ENCODE measurements at regions not wholly inside any gene's neighbourhood (a gene's known extent, or its start where the extent isn't known, plus 50 kb on each side); places are given as distances from the start of the nearest gene placed in this dataset.

DNA sequence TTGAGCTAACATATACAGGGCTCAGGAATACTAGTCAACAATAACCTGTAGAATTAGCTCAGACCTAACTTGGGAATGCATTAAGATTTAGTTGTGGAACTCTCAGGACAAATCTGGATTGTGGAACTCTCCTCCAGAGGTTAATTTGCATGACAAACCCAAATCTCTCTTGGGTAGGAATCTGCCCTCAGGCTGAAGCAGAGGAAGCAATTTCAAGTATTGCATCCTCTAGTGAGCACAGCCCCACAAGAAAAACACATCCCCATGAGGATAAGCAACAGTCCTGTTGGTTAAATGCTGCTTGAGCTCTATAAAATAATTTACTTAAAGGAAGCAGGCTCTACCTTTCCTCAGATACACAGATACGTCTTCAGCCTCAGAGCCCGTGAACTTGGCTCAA is 170.9 kb upstream of the STXBP5 start:
- DNase-seq (ENCODE audit: low read depth in 3 of 3) = no peak

- DNase-seq (ENCODE audit: low read depth in 3 of 3) = no peak
These were observed 168.3 kb upstream of the STXBP5 start for GRCh38 chr6:147035886-147036285.

DNA sequence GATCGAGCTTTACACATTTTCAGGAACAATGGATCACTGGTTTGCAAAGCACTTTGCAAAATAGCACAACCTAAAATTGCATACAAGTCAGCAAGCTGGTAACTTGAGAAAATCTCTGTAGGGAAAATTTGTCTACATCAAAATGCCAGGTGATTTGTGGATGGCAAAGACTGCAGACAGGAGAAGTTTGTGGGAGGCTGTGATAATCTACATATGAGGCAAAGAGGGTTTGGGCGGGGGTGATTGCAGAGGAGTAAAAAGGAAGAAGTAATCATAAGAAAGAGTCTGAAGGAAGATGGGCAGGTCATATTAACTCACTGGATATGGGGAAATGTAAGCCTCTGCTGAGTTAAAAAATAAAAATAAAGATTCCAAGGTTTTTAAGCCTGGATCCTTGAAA is 166.3 kb upstream of the STXBP5 start:
- DNase-seq (ENCODE audit: low read depth in 3 of 3) = no peak

DNA sequence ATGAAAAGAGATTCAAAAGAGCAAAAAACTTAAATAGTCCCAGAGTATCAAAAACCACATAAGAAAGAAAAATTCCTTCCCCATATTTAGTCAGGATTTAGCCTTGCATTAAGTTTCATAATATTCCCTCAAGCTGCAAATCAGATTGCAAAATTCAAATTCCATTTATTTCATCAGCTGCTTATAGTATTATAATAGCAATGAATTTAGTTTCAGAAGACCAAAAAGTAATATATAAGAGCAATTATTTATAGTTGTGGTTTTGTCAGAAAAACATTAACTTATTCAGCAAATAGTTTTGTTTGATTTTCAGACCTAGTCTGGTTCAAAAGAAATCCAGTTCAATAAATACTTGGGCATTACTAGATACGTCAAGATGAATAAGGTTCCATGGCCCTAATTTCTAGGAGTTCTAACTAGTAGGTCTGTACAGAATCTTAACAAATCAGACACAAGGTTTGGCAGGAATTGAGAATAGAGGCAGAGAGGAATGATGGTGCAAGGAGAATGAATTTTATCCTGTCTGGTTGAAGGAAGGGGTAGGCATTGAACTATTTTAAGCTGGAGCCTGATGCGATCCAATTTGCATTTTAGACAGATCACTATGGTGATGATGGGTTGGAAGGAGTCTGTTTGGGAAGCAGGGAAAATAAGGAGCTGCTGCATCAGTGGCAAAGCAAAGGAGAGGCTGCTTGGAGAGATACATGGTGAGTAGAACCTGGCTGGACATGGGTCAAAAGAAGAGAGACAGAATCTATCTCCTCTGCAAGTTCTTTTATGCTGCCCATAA is 163.9 kb upstream of the STXBP5 start:
- DNase-seq (ENCODE audit: low read depth in 3 of 3) = no peak

DNA sequence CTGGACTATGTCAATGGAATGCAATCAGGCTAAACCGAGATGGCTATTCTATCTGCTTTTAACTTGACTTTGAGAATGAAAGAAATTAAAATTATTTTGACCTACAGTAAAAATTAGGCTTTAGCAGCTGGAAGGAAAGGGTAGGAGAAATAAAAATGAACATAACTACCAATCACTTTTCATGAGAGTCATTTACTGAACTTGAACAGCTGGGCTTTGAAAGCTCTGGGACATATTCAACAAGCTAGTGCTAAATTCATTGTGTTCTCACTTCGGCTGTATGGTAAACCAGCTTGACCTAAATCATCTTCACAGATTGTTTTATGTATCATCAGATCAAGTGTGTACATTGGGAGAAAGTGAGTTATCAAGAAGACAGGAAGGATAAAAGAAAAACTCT is 161.5 kb upstream of the STXBP5 start:
- DNase-seq (ENCODE audit: low read depth in 3 of 3) = no peak

DNA sequence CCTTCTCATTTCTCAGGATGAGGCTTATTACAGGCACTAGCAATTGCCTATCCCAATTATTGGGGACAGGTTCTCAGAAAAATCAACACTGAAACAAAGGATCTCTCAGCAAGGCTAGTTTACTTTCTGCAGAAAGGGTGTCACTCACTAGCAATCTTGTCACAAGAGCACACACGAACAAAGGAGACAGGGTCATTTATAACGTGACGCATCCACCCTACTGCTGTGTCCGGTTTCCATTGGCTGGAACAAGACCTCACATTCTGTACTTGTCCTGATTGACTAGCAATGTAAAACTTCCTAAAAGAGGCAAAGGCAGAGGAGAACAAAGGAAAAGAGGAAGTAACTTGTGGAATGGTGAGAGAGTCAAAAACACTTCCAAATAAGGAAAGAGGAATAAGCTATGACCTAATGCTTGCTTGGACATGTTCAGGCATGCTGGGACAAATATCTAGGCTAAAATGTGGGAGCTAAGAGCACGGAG is 160.2 kb upstream of the STXBP5 start:
- DNase-seq (ENCODE audit: low read depth in 3 of 3) = no peak

DNA sequence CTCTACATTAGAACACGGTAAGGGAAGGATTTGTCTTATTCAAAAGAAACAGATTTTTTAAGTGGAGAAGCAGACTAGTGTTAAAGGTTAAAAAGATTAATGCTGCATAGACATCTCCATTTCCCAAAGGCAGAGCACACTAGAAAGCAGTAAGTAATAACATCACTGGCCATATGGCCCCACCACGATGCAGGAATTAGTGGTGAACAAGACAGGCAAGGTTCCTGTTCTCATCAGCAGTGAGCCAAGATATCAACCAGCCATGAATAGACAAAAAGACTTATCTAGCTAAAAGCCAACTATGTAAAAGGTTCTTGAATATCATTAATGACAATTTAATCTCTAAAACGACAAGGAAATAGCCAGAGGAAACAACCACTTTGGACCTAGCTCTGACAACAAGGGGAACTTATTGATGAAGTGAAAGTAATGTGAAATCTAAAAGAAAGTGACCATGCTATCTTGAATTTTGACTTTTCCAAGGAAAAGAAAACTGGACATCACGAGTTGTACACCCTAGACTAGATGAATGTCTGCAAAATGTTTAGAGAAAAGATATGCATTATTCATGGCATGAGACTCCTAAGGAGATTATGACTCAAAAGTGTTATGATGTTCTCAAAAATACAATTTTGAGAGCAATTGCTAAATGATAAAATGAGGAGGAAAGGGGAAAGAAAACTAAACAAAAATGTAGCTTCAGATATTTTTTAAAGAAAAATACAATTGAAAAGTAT is 157.9 kb upstream of the STXBP5 start:
- no peak for DNase-seq (ENCODE audit: low read depth in 3 of 3)

GRCh38 chr6:147048930-147049329 is 155.3 kb upstream of the STXBP5 start:
- DNase-seq (ENCODE audit: low read depth in 3 of 3) = no peak

- no peak for DNase-seq (ENCODE audit: low read depth in 3 of 3)
These were observed 150.8 kb upstream of the STXBP5 start for GRCh38 chr6:147053311-147053921.

DNA sequence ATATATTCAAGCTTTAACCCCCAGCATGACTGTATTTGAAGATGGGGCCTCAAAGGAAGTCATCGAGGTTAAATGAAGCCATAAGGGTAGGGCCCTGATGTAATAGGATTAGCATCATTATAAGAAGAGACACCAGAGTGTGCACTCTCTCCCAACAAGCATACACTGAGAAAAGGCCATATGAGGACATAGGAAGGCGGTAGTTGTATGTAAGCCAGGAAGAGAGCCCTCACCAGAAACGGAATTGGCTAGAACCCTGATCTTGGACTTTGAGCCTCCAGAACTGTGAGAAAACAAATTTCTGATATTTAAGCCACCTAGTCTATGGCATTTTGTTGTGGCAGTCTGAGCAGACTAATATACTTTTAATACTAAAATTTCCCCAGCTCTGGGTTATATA is 150.1 kb upstream of the STXBP5 start:
- no peak for DNase-seq (ENCODE audit: low read depth in 3 of 3)

- DNase-seq (ENCODE audit: low read depth in 3 of 3) = no peak
These were observed 149.3 kb upstream of the STXBP5 start for GRCh38 chr6:147054871-147055270.

- DNase-seq (ENCODE audit: low read depth in 3 of 3) = no peak
These were observed 148.3 kb upstream of the STXBP5 start for GRCh38 chr6:147055821-147056392.

DNA sequence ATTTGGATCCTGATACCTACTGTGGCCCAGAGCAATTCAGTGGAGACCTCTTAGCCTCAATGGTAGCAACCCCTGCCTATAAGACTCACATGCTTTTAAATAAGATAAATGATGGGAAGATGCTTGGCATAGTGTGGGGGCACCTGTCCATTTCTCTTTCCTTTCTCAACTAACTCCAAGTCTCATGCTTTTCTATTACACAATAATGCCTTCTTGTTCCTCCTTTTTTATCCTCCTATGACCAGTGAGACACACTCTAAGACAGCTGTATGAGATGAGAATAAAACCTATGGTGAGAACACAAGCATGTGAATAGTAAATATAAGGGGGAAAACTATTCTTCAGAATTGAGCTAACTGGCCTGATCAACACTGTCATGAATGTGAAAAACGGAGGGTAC is 147.0 kb upstream of the STXBP5 start:
- no peak for DNase-seq (ENCODE audit: low read depth in 3 of 3)

DNA sequence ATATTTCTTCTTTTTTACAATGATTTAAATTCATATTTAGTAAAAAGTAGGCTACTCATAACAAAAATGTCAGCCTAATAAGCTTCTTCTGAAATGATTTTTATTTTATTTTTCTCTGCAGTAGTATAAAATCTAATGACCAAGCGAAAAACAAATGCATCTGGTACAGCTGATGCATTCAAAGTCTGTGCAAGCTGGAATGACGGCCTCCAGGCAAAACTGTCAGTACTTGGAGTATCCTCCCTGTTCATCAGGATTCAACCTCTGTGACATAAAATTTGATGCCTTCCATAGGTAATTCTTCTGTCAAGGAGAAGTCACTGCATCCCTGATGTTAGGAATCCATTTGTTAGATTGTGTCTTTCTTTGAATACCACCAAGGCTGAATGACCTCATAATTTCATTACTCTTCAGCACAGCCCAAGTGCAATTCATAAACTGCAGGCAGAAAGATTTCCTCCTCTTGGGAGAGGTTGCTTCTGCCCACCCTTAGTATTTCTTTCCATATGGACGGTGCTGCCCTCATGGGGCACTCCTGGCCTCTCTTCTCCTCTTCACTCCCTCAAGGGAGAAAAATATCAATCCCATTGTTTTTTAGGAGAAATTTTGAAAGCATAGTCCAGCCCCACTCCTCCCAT is 146.4 kb upstream of the STXBP5 start:
- no peak for DNase-seq (ENCODE audit: low read depth in 3 of 3)

- DNase-seq (ENCODE audit: low read depth in 3 of 3) = no peak
These were observed 145.3 kb upstream of the STXBP5 start for GRCh38 chr6:147058786-147059385.

GRCh38 chr6:147060636-147061035 is 143.6 kb upstream of the STXBP5 start:
- DNase-seq (ENCODE audit: low read depth in 3 of 3) = no peak

GRCh38 chr6:147061252-147061651 is 143.0 kb upstream of the STXBP5 start:
- DNase-seq (ENCODE audit: low read depth in 3 of 3) = no peak

GRCh38 chr6:147063469-147064031 is 140.7 kb upstream of the STXBP5 start:
- DNase-seq (ENCODE audit: low read depth in 3 of 3) = no peak

- DNase-seq (ENCODE audit: low read depth in 3 of 3) = no peak
These were observed 138.4 kb upstream of the STXBP5 start for GRCh38 chr6:147065786-147066185.

GRCh38 chr6:147067184-147067583 is 137.0 kb upstream of the STXBP5 start:
- DNase-seq (ENCODE audit: low read depth in 3 of 3) = no peak

DNA sequence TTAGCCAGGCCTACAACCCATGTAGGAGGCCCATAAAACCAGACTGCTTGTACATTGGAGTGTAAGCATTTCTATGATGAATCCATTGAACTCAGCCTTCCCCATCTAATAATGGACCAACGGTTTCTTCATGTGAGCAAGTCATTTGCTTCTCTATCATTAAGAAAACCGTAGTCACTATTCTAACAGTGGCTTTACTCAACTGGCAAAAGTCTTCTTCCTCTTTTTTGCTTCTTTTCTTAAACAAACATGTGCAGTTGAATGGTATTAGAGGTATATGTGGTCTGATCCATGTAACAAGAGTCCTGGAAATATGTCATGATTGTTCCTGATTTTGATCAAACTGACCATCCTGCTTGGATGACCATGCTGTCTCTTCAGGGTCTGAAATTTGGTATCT is 132.4 kb upstream of the STXBP5 start:
- no peak for DNase-seq (ENCODE audit: low read depth in 3 of 3)
